Peyer's patch (tissue), 4 donors: ENCODE measurements at regions not wholly inside any gene's neighbourhood (a gene's known extent, or its start where the extent isn't known, plus 50 kb on each side); places are given as distances from the start of the nearest gene placed in this dataset.

Experiments used
- POLR2A ChIP-seq, 2 donors: fragments of 450-650 bp; IDR thresholded peaks; one replicate each; pipeline ENCODE4 v1.5.1; 2017; ENCODE audit warnings: antibody characterized with exemption in 2 of 2, mild to moderate bottlenecking in 2 of 2, moderate library complexity in 2 of 2
- TF ChIP-seq, protein P1 (sequence below), 6 experiments: fragments of 450-650 bp in 4 of 6; fragments of 200-600 bp in 2 of 6; sonication (generic) in 1 of 6; IDR thresholded peaks; one replicate each; pipeline ENCODE4 v1.5.1; 2017 to 2019; ENCODE audit warnings: antibody characterized with exemption in 6 of 6, mild to moderate bottlenecking in 3 of 6, moderate library complexity in 1 of 6

DNA sequence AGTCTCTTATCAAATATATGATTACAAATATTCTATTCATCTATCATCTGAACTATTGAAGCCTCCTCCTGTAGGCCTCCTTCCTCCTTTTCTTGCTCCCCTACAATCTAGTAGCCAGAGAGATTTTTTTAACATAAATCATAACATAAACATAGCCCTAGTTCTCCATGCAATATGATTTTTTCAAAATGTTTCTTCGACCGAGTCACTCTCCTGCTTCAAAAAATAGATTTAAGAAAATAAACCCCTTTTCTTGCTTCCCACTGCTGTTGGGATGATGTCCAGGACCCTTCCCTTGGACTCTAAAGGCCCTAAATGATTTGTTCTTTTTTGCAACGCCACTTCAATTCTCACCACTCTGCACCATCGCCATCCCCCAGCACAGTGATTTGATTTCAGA, 319.7 kb upstream of the TSHZ3 start:
- TF ChIP-seq, protein P1, sequence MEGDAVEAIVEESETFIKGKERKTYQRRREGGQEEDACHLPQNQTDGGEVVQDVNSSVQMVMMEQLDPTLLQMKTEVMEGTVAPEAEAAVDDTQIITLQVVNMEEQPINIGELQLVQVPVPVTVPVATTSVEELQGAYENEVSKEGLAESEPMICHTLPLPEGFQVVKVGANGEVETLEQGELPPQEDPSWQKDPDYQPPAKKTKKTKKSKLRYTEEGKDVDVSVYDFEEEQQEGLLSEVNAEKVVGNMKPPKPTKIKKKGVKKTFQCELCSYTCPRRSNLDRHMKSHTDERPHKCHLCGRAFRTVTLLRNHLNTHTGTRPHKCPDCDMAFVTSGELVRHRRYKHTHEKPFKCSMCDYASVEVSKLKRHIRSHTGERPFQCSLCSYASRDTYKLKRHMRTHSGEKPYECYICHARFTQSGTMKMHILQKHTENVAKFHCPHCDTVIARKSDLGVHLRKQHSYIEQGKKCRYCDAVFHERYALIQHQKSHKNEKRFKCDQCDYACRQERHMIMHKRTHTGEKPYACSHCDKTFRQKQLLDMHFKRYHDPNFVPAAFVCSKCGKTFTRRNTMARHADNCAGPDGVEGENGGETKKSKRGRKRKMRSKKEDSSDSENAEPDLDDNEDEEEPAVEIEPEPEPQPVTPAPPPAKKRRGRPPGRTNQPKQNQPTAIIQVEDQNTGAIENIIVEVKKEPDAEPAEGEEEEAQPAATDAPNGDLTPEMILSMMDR (IDR thresholded peaks at IDR 0.05): no peak
- no peak for TF ChIP-seq POLR2A (IDR thresholded peaks at IDR 0.05)
